ENCODE measurements at regions not wholly inside any gene's neighbourhood (a gene's known extent, or its start where the extent isn't known, plus 50 kb on each side); places are given as distances from the start of the nearest gene placed in this dataset.

GRCh38 chr19:29324291-29324680 is 111.3 kb upstream of the UQCRFS1 start:
- no peak for DNase-seq

GRCh38 chr19:29324717-29325116 is 111.8 kb upstream of the UQCRFS1 start:
- no peak for DNase-seq

GRCh38 chr19:29325241-29325975 is 112.5 kb upstream of the UQCRFS1 start:
- no peak for DNase-seq

- DNase-seq, result no peak
These were observed 113.4 kb upstream of the UQCRFS1 start for GRCh38 chr19:29326351-29326750.

GRCh38 chr19:29326849-29327840 is 114.2 kb upstream of the UQCRFS1 start:
- DNase-seq, result no peak

- no peak for DNase-seq
These were observed 115.6 kb upstream of the UQCRFS1 start for GRCh38 chr19:29328586-29328985.

- DNase-seq, result no peak
These were observed 116.6 kb upstream of the UQCRFS1 start for GRCh38 chr19:29329460-29330134.

GRCh38 chr19:29336425-29336824 is 123.5 kb upstream of the UQCRFS1 start:
- no peak for DNase-seq

- no peak for DNase-seq
These were observed 124.1 kb upstream of the UQCRFS1 start for GRCh38 chr19:29337029-29337428.

- DNase-seq, result no peak
These were observed 125.5 kb upstream of the UQCRFS1 start for GRCh38 chr19:29338480-29338879.

- no peak for DNase-seq
These were observed 129.8 kb upstream of the UQCRFS1 start for GRCh38 chr19:29342721-29343120.

GRCh38 chr19:29364224-29364726 is 151.3 kb upstream of the UQCRFS1 start:
- no peak for DNase-seq

- DNase-seq, result no peak
These were observed 152.0 kb upstream of the UQCRFS1 start for GRCh38 chr19:29364999-29365398.

- no peak for DNase-seq
These were observed 153.0 kb upstream of the UQCRFS1 start for GRCh38 chr19:29365836-29366417.

GRCh38 chr19:29366757-29367156 is 153.8 kb upstream of the UQCRFS1 start:
- no peak for DNase-seq

- no peak for DNase-seq
These were observed 154.9 kb upstream of the UQCRFS1 start for GRCh38 chr19:29367791-29368222.

GRCh38 chr19:29370276-29370675 is 155.5 kb upstream of the VSTM2B start:
- DNase-seq, result no peak

- no peak for DNase-seq
These were observed 154.3 kb upstream of the VSTM2B start for GRCh38 chr19:29371251-29372090.

GRCh38 chr19:29372091-29372415 is 153.7 kb upstream of the VSTM2B start:
- DNase-seq, result no peak

GRCh38 chr19:29372461-29372860 is 153.3 kb upstream of the VSTM2B start:
- no peak for DNase-seq

GRCh38 chr19:29372921-29373797 is 152.6 kb upstream of the VSTM2B start:
- no peak for DNase-seq
